ENCODE measurements at regions not wholly inside any gene's neighbourhood (a gene's known extent, or its start where the extent isn't known, plus 50 kb on each side); places are given as distances from the start of the nearest gene placed in this dataset.

GRCh38 chr2:39563572-39563971 lies 102.1 kb upstream of the TMEM178A start:
- no peak overlapping the region for H3K9ac ChIP-seq (ENCODE audit: low read depth, low read length)

GRCh38 chr2:39567507-39567906 lies 98.2 kb upstream of the TMEM178A start:
- peaks cover 7% of the 10 kb centered on the region for H3K9me3 ChIP-seq (replicated peaks; ENCODE audit: low read length)
- no peak overlapping the region for H3K4me2 ChIP-seq (ENCODE audit: low read length)
- no peaks in the 10 kb centered on the region for H3K27me3 ChIP-seq (ENCODE audit: control insufficient read depth, insufficient read depth, low read length)
- no peak overlapping the region for H3K9ac ChIP-seq (ENCODE audit: low read depth, low read length)
- H3K4me3 ChIP-seq (ENCODE audit: low read length) = no peak overlapping the region
- no peaks in the 10 kb centered on the region for H3K36me3 ChIP-seq (ENCODE audit: insufficient read depth, low read length)
- peaks cover 46% of the 10 kb centered on the region for H3K4me1 ChIP-seq (ENCODE audit: control insufficient read depth, insufficient read depth, low read length)

More at GRCh38 chr2:39563572-39563971, 102.1 kb upstream of the TMEM178A start:
- Histone ChIP-seq H3K9me3 (replicated peaks; ENCODE audit: low read length) (peaks cover 7% of the 10 kb centered on the region), H3K4me2 (ENCODE audit: low read length) (no peak overlapping the region), H3K27me3 (ENCODE audit: control insufficient read depth, insufficient read depth, low read length) (no peaks in the 10 kb centered on the region), H3K4me3 (ENCODE audit: low read length) (no peak overlapping the region), H3K36me3 (ENCODE audit: insufficient read depth, low read length) (no peaks in the 10 kb centered on the region), H3K4me1 (ENCODE audit: control insufficient read depth, insufficient read depth, low read length) (peaks cover 13% of the 10 kb centered on the region)

GRCh38 chr2:39568116-39568515 lies 97.6 kb upstream of the TMEM178A start:
- Histone ChIP-seq H3K4me1 (ENCODE audit: control insufficient read depth, insufficient read depth, low read length) (peaks cover 46% of the 10 kb centered on the region), H3K4me3 (ENCODE audit: low read length) (peak overlapping the region; percentile 20), H3K27me3 (ENCODE audit: control insufficient read depth, insufficient read depth, low read length) (no peaks in the 10 kb centered on the region), H3K9ac (ENCODE audit: low read depth, low read length) (peak overlapping the region; percentile 72), H3K36me3 (ENCODE audit: insufficient read depth, low read length) (no peaks in the 10 kb centered on the region), H3K4me2 (ENCODE audit: low read length) (peak overlapping the region; percentile 68), H3K9me3 (replicated peaks; ENCODE audit: low read length) (peaks cover 7% of the 10 kb centered on the region)

- Histone ChIP-seq H3K9ac (ENCODE audit: low read depth, low read length) (peak overlapping the region; percentile 72), H3K4me2 (ENCODE audit: low read length) (peak overlapping the region; percentile 71), H3K36me3 (ENCODE audit: insufficient read depth, low read length) (no peaks in the 10 kb centered on the region), H3K27me3 (ENCODE audit: control insufficient read depth, insufficient read depth, low read length) (no peaks in the 10 kb centered on the region), H3K4me1 (ENCODE audit: control insufficient read depth, insufficient read depth, low read length) (peaks cover 46% of the 10 kb centered on the region), H3K9me3 (replicated peaks; ENCODE audit: low read length) (peaks cover 7% of the 10 kb centered on the region), H3K4me3 (ENCODE audit: low read length) (peak overlapping the region; percentile 20)
Observed at GRCh38 chr2:39568561-39569006, 97.1 kb upstream of the TMEM178A start.

GRCh38 chr2:39570130-39570555 lies 95.6 kb upstream of the TMEM178A start:
- Histone ChIP-seq H3K9ac (ENCODE audit: low read depth, low read length) (peak overlapping the region; percentile 51), H3K4me3 (ENCODE audit: low read length) (no peak overlapping the region), H3K4me1 (ENCODE audit: control insufficient read depth, insufficient read depth, low read length) (peaks cover 46% of the 10 kb centered on the region), H3K27me3 (ENCODE audit: control insufficient read depth, insufficient read depth, low read length) (no peaks in the 10 kb centered on the region), H3K4me2 (ENCODE audit: low read length) (no peak overlapping the region), H3K36me3 (ENCODE audit: insufficient read depth, low read length) (no peaks in the 10 kb centered on the region), H3K9me3 (replicated peaks; ENCODE audit: low read length) (no peaks in the 10 kb centered on the region)

GRCh38 chr2:39570614-39571013 lies 95.1 kb upstream of the TMEM178A start:
- H3K4me2 ChIP-seq (ENCODE audit: low read length) = peak overlapping the region; percentile 57
- H3K9me3 ChIP-seq (replicated peaks; ENCODE audit: low read length) = no peaks in the 10 kb centered on the region
- peak overlapping the region; percentile 51 for H3K9ac ChIP-seq (ENCODE audit: low read depth, low read length)
- peaks cover 46% of the 10 kb centered on the region for H3K4me1 ChIP-seq (ENCODE audit: control insufficient read depth, insufficient read depth, low read length)
- H3K36me3 ChIP-seq (ENCODE audit: insufficient read depth, low read length) = no peaks in the 10 kb centered on the region
- H3K27me3 ChIP-seq (ENCODE audit: control insufficient read depth, insufficient read depth, low read length) = no peaks in the 10 kb centered on the region
- no peak overlapping the region for H3K4me3 ChIP-seq (ENCODE audit: low read length)

- H3K9ac ChIP-seq (ENCODE audit: low read depth, low read length) = peak overlapping the region; percentile 51
Observed at GRCh38 chr2:39571111-39571731, 94.5 kb upstream of the TMEM178A start.

GRCh38 chr2:39573276-39573675 lies 92.4 kb upstream of the TMEM178A start:
- H3K36me3 ChIP-seq (ENCODE audit: insufficient read depth, low read length) = no peaks in the 10 kb centered on the region
- no peak overlapping the region for H3K4me3 ChIP-seq (ENCODE audit: low read length)
- no peak overlapping the region for H3K4me2 ChIP-seq (ENCODE audit: low read length)
- no peaks in the 10 kb centered on the region for H3K9me3 ChIP-seq (replicated peaks; ENCODE audit: low read length)
- H3K27me3 ChIP-seq (ENCODE audit: control insufficient read depth, insufficient read depth, low read length) = no peaks in the 10 kb centered on the region
- H3K4me1 ChIP-seq (ENCODE audit: control insufficient read depth, insufficient read depth, low read length) = peaks cover 35% of the 10 kb centered on the region
- H3K9ac ChIP-seq (ENCODE audit: low read depth, low read length) = no peak overlapping the region

More at GRCh38 chr2:39571111-39571731, 94.5 kb upstream of the TMEM178A start:
- Histone ChIP-seq H3K9me3 (replicated peaks; ENCODE audit: low read length) (no peaks in the 10 kb centered on the region), H3K4me1 (ENCODE audit: control insufficient read depth, insufficient read depth, low read length) (peaks cover 46% of the 10 kb centered on the region), H3K27me3 (ENCODE audit: control insufficient read depth, insufficient read depth, low read length) (no peaks in the 10 kb centered on the region), H3K4me3 (ENCODE audit: low read length) (peak overlapping the region; percentile 25), H3K36me3 (ENCODE audit: insufficient read depth, low read length) (no peaks in the 10 kb centered on the region), H3K4me2 (ENCODE audit: low read length) (peak overlapping the region; percentile 57)

- H3K36me3 ChIP-seq (ENCODE audit: insufficient read depth, low read length) = no peaks in the 10 kb centered on the region
- H3K4me3 ChIP-seq (ENCODE audit: low read length) = no peak overlapping the region
- H3K4me2 ChIP-seq (ENCODE audit: low read length) = no peak overlapping the region
- H3K9ac ChIP-seq (ENCODE audit: low read depth, low read length) = no peak overlapping the region
- peaks cover 17% of the 10 kb centered on the region for H3K4me1 ChIP-seq (ENCODE audit: control insufficient read depth, insufficient read depth, low read length)
- H3K9me3 ChIP-seq (replicated peaks; ENCODE audit: low read length) = no peaks in the 10 kb centered on the region
- no peaks in the 10 kb centered on the region for H3K27me3 ChIP-seq (ENCODE audit: control insufficient read depth, insufficient read depth, low read length)
Observed at GRCh38 chr2:39581866-39582265, 83.9 kb upstream of the TMEM178A start.

- Histone ChIP-seq H3K4me3 (ENCODE audit: low read length) (no peak overlapping the region), H3K9ac (ENCODE audit: low read depth, low read length) (no peak overlapping the region), H3K27me3 (ENCODE audit: control insufficient read depth, insufficient read depth, low read length) (no peaks in the 10 kb centered on the region), H3K9me3 (replicated peaks; ENCODE audit: low read length) (no peaks in the 10 kb centered on the region), H3K4me2 (ENCODE audit: low read length) (no peak overlapping the region), H3K4me1 (ENCODE audit: control insufficient read depth, insufficient read depth, low read length) (peaks cover 17% of the 10 kb centered on the region), H3K36me3 (ENCODE audit: insufficient read depth, low read length) (no peaks in the 10 kb centered on the region)
Observed at GRCh38 chr2:39583213-39583612, 82.5 kb upstream of the TMEM178A start.

- H3K9ac ChIP-seq (ENCODE audit: low read depth, low read length) = no peak overlapping the region
- no peaks in the 10 kb centered on the region for H3K36me3 ChIP-seq (ENCODE audit: insufficient read depth, low read length)
- H3K4me2 ChIP-seq (ENCODE audit: low read length) = no peak overlapping the region
- H3K4me3 ChIP-seq (ENCODE audit: low read length) = no peak overlapping the region
- peaks cover 17% of the 10 kb centered on the region for H3K4me1 ChIP-seq (ENCODE audit: control insufficient read depth, insufficient read depth, low read length)
- H3K27me3 ChIP-seq (ENCODE audit: control insufficient read depth, insufficient read depth, low read length) = no peaks in the 10 kb centered on the region
- no peaks in the 10 kb centered on the region for H3K9me3 ChIP-seq (replicated peaks; ENCODE audit: low read length)
Observed at GRCh38 chr2:39583781-39584180, 81.9 kb upstream of the TMEM178A start.
